Stomach smooth muscle (tissue), 2 donors: ENCODE measurements at regions not wholly inside any gene's neighbourhood (a gene's known extent, or its start where the extent isn't known, plus 50 kb on each side); places are given as distances from the start of the nearest gene placed in this dataset.
"Not testable (repeated sequence)": the region's sequence is repeated elsewhere in the genome, so short reads cannot be mapped to it uniquely, and the experiment has no call there.

ENCODE experiments used
- H3K27ac ChIP-seq: one replicate; pipeline ENCODE4 v1.7.0; 2013; ENCODE audit warnings: mild to moderate bottlenecking, low read length, inconsistent platforms
- H3K27me3 ChIP-seq, 2 donors: one replicate each; pipeline ENCODE4 v1.7.0; 2013; ENCODE audit warnings: low read length in 2 of 2; ENCODE audit not compliant: insufficient read depth in 2 of 2, control insufficient read depth in 1 of 2
- H3K36me3 ChIP-seq, 2 donors: one replicate each; pipeline ENCODE4 v1.7.0; 2013; ENCODE audit warnings: low read length in 2 of 2; ENCODE audit not compliant: control insufficient read depth in 2 of 2, insufficient read depth in 2 of 2
- H3K4me1 ChIP-seq: one replicate; pipeline ENCODE4 v1.7.0; 2013; ENCODE audit warnings: low read length; ENCODE audit not compliant: control insufficient read depth, insufficient read depth
- H3K4me3 ChIP-seq, 2 donors: one replicate each; pipeline ENCODE4 v1.7.0; 2013; ENCODE audit warnings: low read length in 2 of 2
- H3K9ac ChIP-seq, 2 donors: one replicate each; pipeline ENCODE4 v1.7.0; 2013; ENCODE audit warnings: low read length in 2 of 2, mild to moderate bottlenecking in 1 of 2
- H3K9me3 ChIP-seq, 2 donors: one replicate each; pipeline ENCODE4 v1.7.0; 2013; ENCODE audit warnings: low read length in 2 of 2; ENCODE audit not compliant: control insufficient read depth in 2 of 2
- donor health status: healthy.
- donor health status: Pancreatic carcinoma.

GRCh38 chr2:64742678-64743077, 89.0 kb upstream of the SERTAD2 start:
- Histone ChIP-seq H3K4me3 (no peak overlapping the region), H3K27me3 (no peaks in the 10 kb centered on the region), H3K4me1 (no peaks in the 10 kb centered on the region), H3K9ac (no peak overlapping the region), H3K36me3 (no peaks in the 10 kb centered on the region), H3K27ac (no peak overlapping the region), H3K9me3 (no peaks in the 10 kb centered on the region)

DNA sequence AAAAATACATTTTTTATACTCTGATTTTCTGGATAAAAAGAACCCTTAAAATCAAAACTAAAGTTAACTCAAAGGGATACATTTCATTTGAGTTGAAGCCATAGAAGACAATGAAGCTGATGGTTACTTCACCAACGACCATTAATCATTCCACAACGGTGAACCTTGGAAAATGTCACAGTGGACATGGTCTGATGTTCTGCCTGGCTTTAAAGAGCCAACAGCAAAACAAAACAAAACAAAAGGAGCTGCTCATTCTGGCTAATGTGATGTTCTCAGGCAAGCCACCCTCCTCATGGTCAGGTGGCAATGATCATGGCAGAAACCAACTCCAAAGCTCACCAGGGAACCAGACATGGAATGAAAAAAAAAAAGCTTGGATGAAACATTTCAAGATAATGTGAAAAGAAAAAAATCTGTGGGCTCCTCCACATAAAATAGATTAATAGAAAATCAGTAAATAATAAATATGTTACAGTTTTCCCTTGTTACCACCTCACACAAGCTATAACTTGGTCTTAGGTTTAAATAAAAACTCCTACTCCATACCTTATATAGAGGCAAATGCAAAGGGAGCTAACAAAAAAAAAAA, 90.1 kb upstream of the SERTAD2 start:
- Histone ChIP-seq H3K9ac (no peak overlapping the region), H3K27ac (no peak overlapping the region), H3K36me3 (no peaks in the 10 kb centered on the region), H3K4me3 (no peak overlapping the region), H3K27me3 (no peaks in the 10 kb centered on the region), H3K9me3 (no peaks in the 10 kb centered on the region), H3K4me1 (no peaks in the 10 kb centered on the region)

GRCh38 chr2:64745562-64745961, 91.8 kb upstream of the SERTAD2 start:
- Histone ChIP-seq H3K9ac (no peak overlapping the region), H3K4me3 (no peak overlapping the region), H3K9me3 (no peaks in the 10 kb centered on the region), H3K36me3 (no peaks in the 10 kb centered on the region), H3K27me3 (no peaks in the 10 kb centered on the region), H3K4me1 (no peaks in the 10 kb centered on the region), H3K27ac (no peak overlapping the region)

GRCh38 chr2:64747690-64748091, 94.0 kb upstream of the SERTAD2 start:
- H3K36me3 ChIP-seq: not testable (repeated sequence)

DNA sequence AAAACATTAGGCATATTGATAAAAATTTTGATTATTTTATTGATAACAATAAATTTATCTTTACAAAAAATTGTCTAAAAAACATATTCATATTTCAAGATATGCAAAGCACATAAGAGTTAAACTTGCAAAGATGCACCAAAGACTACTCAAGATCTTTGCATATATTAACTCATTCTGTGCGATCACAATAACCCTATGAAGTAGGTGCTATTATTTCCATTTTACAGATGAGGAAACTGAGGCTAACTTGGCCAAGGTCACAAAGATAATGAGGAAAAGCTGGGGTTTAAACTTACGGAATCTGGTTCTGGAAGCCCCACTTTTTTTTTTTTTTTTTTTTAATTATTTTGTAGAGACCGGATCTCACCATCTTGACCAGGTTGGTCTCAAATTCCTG, 94.4 kb upstream of the SERTAD2 start:
- Histone ChIP-seq H3K9me3 (no peaks in the 10 kb centered on the region), H3K36me3 (no peaks in the 10 kb centered on the region), H3K27ac (no peak overlapping the region), H3K9ac (no peak overlapping the region), H3K4me3 (no peak overlapping the region), H3K4me1 (peaks cover 3% of the 10 kb centered on the region), H3K27me3 (no peaks in the 10 kb centered on the region)

More at GRCh38 chr2:64747690-64748091, 94.0 kb upstream of the SERTAD2 start:
- not testable (repeated sequence) for H3K9me3 ChIP-seq, H3K4me3 ChIP-seq, H3K4me1 ChIP-seq, H3K27me3 ChIP-seq, H3K9ac ChIP-seq, H3K27ac ChIP-seq

DNA sequence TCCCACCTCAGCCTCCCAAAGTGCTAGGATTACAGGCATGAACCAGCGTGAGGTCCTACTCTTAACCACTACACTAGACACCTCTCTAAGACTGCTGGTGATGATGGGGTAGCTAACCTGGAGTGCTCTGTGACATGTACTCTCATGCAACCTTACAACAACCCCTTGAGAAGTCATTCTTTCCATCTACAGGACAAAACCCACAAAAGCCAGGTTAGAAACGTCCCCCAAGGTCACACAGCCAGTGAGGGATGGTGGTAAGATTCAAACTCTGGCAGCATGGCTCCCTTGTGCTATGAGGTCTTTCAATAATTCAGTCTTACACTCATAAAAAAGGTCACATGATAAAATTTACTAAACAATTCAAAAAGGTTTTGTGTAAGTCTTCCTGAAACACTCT, 94.8 kb upstream of the SERTAD2 start:
- Histone ChIP-seq H3K4me3 (peak overlapping the region in 1 of 2 donors; percentile 10), H3K9ac (peak overlapping the region in 1 of 2 donors; percentile 13), H3K9me3 (no peaks in the 10 kb centered on the region), H3K36me3 (no peaks in the 10 kb centered on the region), H3K27me3 (no peaks in the 10 kb centered on the region), H3K4me1 (peaks cover 3% of the 10 kb centered on the region), H3K27ac (no peak overlapping the region)

- Histone ChIP-seq H3K9ac (peak overlapping the region; percentile 92 to 95), H3K4me3 (peak overlapping the region; percentile 89 to 90), H3K36me3 (no peaks in the 10 kb centered on the region), H3K4me1 (peaks cover 3% of the 10 kb centered on the region), H3K27me3 (no peaks in the 10 kb centered on the region), H3K27ac (peak overlapping the region; percentile 94), H3K9me3 (no peaks in the 10 kb centered on the region)
Observed at GRCh38 chr2:64749446-64749845, 95.7 kb upstream of the SERTAD2 start.

DNA sequence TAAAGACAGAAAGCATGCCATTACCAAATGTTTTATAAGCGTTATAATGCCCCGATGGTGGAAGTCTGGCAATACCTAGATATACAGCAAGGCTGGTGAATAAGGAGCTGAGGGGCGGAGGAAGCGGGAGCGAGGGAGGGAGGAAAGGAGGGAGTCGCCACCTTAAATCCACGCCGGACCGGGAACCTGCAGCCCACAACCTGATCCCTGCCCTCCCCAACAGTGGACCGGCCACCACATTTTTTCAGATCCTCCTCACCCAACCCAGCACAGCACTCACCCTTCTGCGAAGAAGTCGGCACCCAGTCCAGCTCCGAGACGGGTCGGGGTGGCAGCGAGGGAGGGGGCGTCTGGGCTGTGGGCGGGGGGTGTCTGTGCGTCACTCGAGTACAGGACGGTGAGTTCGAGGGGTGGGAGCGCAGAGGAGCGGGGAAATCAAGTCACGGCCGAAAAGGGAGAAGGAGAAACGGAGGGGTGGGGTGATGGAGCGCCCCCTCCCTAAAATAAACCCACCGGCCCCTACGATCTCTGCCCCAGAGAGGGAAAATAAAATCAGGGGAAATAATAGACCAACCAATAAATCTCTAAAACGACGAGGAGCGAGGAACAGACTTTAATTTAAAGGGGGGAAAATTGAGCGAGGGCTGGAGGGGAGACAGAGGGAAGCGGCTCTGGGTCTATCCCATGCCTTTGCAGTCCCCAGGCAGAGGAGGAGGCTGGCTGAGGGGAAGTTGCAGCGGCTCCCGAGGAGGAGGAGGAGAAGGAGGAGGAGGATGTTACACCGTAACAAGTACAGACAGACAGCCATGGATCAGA, 96.5 kb upstream of the SERTAD2 start:
- peak overlapping the region; percentile 92 to 95 for H3K9ac ChIP-seq
- peak overlapping the region; percentile 89 to 90 for H3K4me3 ChIP-seq
- H3K36me3 ChIP-seq: no peaks in the 10 kb centered on the region
- no peaks in the 10 kb centered on the region for H3K27me3 ChIP-seq
- H3K4me1 ChIP-seq: peaks cover 3% of the 10 kb centered on the region
- peak overlapping the region; percentile 94 for H3K27ac ChIP-seq
- H3K9me3 ChIP-seq: no peaks in the 10 kb centered on the region

GRCh38 chr2:64750817-64751285, 97.1 kb upstream of the SERTAD2 start:
- Histone ChIP-seq H3K9me3 (no peaks in the 10 kb centered on the region), H3K27ac (peak overlapping the region; percentile 94), H3K27me3 (no peaks in the 10 kb centered on the region), H3K36me3 (no peaks in the 10 kb centered on the region), H3K4me1 (peaks cover 3% of the 10 kb centered on the region), H3K9ac (peak overlapping the region; percentile 92 to 95), H3K4me3 (peak overlapping the region; percentile 89 to 90)

GRCh38 chr2:64751286-64752260, 97.9 kb upstream of the SERTAD2 start:
- H3K27me3 ChIP-seq: no peaks in the 10 kb centered on the region
- no peaks in the 10 kb centered on the region for H3K36me3 ChIP-seq
- H3K9ac ChIP-seq: peak overlapping the region; percentile 96
- H3K4me3 ChIP-seq: peak overlapping the region; percentile 92 to 97
- peaks cover 3% of the 10 kb centered on the region for H3K4me1 ChIP-seq
- H3K9me3 ChIP-seq: peaks cover 0 to 2% of the 10 kb centered on the region in 2 donors
- H3K27ac ChIP-seq: peak overlapping the region; percentile 98
